HT-29 (cell line): ENCODE measurements at regions not wholly inside any gene's neighbourhood (a gene's known extent, or its start where the extent isn't known, plus 50 kb on each side); places are given as distances from the start of the nearest gene placed in this dataset.
A peak's percentile ranks its signal among the peaks of the same experiment; 100 is the strongest.
"Not testable (repeated sequence)": the region's sequence is repeated elsewhere in the genome, so short reads cannot be mapped to it uniquely, and the experiment has no call there.

ENCODE experiments used
- DNase-seq: peaks from one replicate; pipeline ENCODE4 v3.0.0-alpha.2; 2015; ENCODE audit warnings: low spot score

GRCh38 chr14:44785096-44785495 is 176.7 kb downstream of the KLHL28 start:
- DNase-seq = no peak

- DNase-seq = no peak
Observed at GRCh38 chr14:44783901-44784300, 177.8 kb downstream of the KLHL28 start.

GRCh38 chr14:44782775-44783238 is 178.9 kb downstream of the KLHL28 start:
- DNase-seq = no peak

- no peak for DNase-seq
Observed at GRCh38 chr14:44780989-44781388, 180.8 kb downstream of the KLHL28 start.

GRCh38 chr14:44778604-44779003 is 183.1 kb downstream of the KLHL28 start:
- no peak for DNase-seq

- DNase-seq = no peak
Observed at GRCh38 chr14:44777584-44777983, 184.2 kb downstream of the KLHL28 start.

GRCh38 chr14:44775248-44775647 is 186.5 kb downstream of the KLHL28 start:
- no peak for DNase-seq

GRCh38 chr14:44774396-44774795 is 187.4 kb downstream of the KLHL28 start:
- DNase-seq = no peak

- DNase-seq = peak; percentile 4
Observed at GRCh38 chr14:44771496-44771895, 190.3 kb downstream of the KLHL28 start.

GRCh38 chr14:44770201-44770600 is 191.5 kb downstream of the KLHL28 start:
- no peak for DNase-seq

- no peak for DNase-seq
Observed at GRCh38 chr14:44768935-44769334, 192.8 kb downstream of the KLHL28 start.

GRCh38 chr14:44767646-44768173 is 194.0 kb downstream of the KLHL28 start:
- no peak for DNase-seq

- no peak for DNase-seq
Observed at GRCh38 chr14:44766285-44766684, 195.5 kb downstream of the KLHL28 start.

- DNase-seq = no peak
Observed at GRCh38 chr14:44763356-44763755, 198.4 kb downstream of the KLHL28 start.

- no peak for DNase-seq
Observed at GRCh38 chr14:44759277-44759676, 202.5 kb downstream of the KLHL28 start.

- DNase-seq = no peak
Observed at GRCh38 chr14:44756554-44756953, 205.2 kb downstream of the KLHL28 start.

- DNase-seq = no peak
Observed at GRCh38 chr14:44745371-44745770, 216.4 kb downstream of the KLHL28 start.

- DNase-seq = no peak
Observed at GRCh38 chr14:44742202-44742601, 219.5 kb downstream of the KLHL28 start.

- DNase-seq = no peak
Observed at GRCh38 chr14:44741431-44741830, 220.3 kb downstream of the KLHL28 start.

- no peak for DNase-seq
Observed at GRCh38 chr14:44736326-44736725, 225.4 kb downstream of the KLHL28 start.

- DNase-seq = no peak
Observed at GRCh38 chr14:44732144-44732543, 225.1 kb upstream of the FSCB start.

GRCh38 chr14:44730860-44731259 is 223.8 kb upstream of the FSCB start:
- DNase-seq = no peak

- not testable (repeated sequence) for DNase-seq
Observed at GRCh38 chr14:44721395-44721794, 214.3 kb upstream of the FSCB start.

GRCh38 chr14:44720707-44721106 is 213.6 kb upstream of the FSCB start:
- DNase-seq = no peak
